GM18517 (cell line): ENCODE measurements at regions not wholly inside any gene's neighbourhood (a gene's known extent, or its start where the extent isn't known, plus 50 kb on each side); places are given as distances from the start of the nearest gene placed in this dataset.
"Not testable (repeated sequence)": the region's sequence is repeated elsewhere in the genome, so short reads cannot be mapped to it uniquely, and the experiment has no call there.

Experiments
- ATAC-seq: cut with Tn5 transposase; IDR thresholded peaks from one replicate; pipeline ENCODE4 v1.9.1; 2021; ENCODE audit warnings: mild to moderate bottlenecking, moderate library complexity; ENCODE audit not compliant: unreplicated experiment

GRCh38 chr1:219438386-219438785, 174.5 kb downstream of the ZC3H11B start:
- no peak for ATAC-seq

- no peak for ATAC-seq
These were observed 178.0 kb downstream of the ZC3H11B start for GRCh38 chr1:219434923-219435297.

DNA sequence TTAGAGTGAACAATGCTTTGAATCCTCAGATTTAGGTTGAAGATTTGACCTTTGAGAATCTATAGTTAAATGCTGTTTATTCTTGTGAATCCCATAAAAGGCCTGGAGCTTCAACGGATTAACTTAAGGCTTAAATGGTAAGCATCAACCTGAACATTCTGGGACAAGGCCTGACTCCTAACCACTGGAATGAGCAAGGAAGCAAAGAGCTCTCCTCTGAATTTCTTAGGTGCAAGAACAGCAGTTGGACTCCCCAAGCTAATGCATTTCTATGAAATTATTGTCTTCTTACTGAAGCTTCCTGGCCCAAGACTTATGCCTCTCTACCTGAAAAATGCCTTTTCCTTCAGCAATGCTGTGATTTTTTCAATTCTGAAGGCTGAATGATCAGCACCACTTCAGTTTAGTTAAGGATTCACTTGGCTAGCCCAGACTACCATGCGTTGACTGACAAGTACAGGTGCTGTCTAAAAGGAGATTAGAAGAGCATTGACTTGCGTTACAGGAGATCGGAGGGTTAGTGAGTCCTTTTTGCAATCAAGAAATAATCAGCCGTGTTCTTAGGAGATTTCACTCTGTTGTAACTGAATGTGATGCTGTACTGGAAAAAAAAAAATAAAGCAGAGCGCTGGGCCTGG, 178.5 kb downstream of the ZC3H11B start:
- no peak for ATAC-seq

- ATAC-seq = no peak
These were observed 179.3 kb downstream of the ZC3H11B start for GRCh38 chr1:219433496-219434131.

GRCh38 chr1:219433001-219433400, 179.9 kb downstream of the ZC3H11B start:
- ATAC-seq = no peak

DNA sequence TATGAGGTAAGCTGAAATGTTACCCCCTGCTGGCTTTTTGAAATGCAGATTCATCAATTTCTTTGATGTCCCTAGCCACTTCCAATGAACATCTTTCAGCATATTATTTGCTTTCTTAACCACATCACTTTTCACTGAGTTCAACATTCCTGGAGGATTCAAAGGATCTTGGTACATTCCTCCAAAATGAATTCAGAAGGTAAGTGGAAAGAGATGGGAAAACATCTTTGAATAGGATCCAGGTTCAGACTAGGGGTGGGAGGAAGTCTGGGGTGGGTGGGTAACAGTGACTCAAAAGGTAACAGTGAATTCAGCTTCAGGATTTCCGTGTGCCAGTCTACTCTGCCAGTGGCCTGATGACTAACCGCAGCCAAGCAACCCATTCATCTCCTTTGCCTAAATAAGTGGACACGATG, 180.7 kb downstream of the ZC3H11B start:
- no peak for ATAC-seq

DNA sequence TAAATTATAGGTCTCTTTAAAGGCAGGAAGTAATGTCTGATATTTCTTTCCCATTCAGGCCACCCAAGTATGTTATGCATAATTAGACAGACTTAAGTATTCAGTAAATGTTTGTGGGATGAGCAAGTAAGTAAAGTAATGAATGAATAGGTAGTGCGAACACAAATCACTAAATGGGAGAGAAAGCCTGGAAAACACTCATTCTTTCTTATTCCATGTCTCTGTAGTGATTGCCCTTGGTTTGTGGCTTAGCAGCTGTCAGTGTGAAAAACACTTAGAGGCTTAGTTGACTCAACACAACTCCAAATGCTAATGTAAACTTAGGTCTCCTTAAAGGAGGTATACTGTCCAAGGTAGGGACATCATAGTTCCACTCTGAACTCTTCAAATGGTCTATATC, 182.5 kb downstream of the ZC3H11B start:
- ATAC-seq = no peak

DNA sequence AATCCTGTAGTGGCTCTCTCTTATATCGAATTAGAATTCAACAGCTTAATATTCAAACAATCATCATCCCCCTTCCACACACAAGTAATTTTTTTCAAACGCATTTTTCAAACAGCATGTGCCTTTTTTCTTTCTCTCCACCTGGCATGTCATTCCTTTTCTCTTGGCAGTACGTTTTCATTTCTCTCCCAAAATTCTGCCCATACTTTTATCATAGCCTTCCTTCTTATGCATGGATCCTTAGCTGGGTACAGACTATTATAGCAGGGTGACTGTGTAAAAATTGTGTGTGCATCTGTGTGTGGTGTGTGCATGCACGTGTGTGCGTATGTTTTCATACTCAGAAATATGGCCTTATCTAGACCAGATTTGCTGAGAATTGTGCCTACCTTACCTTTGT, 184.3 kb downstream of the ZC3H11B start:
- ATAC-seq = no peak

- ATAC-seq = no peak
These were observed 184.9 kb downstream of the ZC3H11B start for GRCh38 chr1:219427989-219428388.

GRCh38 chr1:219427403-219427802, 185.5 kb downstream of the ZC3H11B start:
- ATAC-seq = no peak

DNA sequence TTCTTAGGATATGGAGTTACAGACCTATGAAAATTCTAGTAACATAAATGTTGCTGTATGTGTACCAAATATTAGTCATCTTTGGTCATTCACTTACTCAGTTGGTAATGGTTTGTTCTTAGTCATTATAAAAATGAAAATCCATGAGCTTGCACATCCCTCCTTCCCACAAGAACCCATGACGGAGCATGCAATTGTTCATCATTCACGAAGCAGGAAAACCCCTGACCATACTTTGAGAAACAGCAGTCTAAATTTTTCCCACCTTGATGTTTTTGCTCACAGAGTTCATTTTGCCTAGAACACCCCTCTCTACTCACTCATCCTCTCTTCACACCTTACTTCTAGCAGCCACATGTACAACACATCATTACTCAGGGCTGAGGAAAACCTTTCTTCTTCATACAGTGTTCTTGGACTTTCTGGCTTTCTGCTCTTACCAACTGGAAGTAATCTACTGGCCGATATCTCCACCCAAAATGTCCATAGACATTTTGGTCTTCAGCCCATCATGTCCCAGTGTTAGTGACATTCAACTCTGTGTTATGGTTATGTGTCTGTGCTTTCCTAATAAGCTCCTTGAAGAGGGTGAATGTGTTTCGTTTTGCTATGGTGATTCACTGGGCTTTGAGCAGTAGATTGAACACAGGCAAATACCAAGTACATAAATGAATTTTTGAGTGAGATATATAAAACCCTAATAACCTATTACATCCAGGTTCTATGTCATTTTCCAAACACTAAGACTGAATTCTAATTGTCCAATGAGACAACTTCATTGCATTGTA, 189.9 kb downstream of the ZC3H11B start:
- no peak for ATAC-seq

GRCh38 chr1:219420913-219421312, 192.0 kb downstream of the ZC3H11B start:
- no peak for ATAC-seq

DNA sequence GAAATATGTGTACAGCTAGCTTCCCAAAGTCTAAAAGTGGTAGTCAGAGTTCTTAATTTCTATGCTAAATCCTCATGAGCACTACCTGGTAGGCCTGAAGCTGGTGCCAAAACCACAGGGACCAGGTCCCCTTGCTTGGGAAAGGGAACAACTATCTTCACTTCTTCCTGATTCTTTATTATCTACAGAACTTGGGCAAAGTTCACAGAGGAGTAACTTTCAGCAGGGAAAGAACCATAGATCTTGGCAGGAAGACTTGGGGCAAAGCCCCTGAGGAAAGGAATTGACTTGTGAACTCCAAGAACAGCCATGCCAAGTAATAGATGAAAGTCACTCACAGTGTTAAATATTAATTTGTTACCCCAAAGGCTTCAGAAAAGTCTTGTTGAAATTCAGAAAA, 193.0 kb downstream of the ZC3H11B start:
- ATAC-seq = no peak

DNA sequence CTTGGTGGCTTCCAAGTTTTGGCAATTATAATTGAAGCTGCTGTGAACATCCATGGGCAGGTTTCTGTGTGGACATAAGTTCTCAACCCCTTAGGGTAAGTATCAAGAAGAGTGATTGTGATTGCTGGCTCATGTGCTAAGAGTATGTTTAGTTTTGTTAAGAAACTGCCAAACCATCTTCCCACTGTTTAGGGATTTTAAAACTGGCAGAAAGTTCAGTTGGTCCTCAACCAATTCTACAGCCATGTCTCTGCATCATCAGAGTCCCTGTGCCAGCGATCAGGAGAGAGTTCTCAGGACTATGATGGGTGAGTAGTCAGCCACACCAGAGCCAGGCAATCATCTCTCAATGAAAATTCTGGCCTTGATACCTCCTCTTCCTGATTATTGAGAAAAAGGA, 193.8 kb downstream of the ZC3H11B start:
- ATAC-seq = no peak

GRCh38 chr1:219417610-219418009, 195.3 kb downstream of the ZC3H11B start:
- ATAC-seq = no peak

GRCh38 chr1:219416598-219417238, 196.2 kb downstream of the ZC3H11B start:
- ATAC-seq = peak; percentile 96

- ATAC-seq = no peak
These were observed 197.0 kb downstream of the ZC3H11B start for GRCh38 chr1:219415915-219416314.

- ATAC-seq = no peak
These were observed 197.5 kb downstream of the ZC3H11B start for GRCh38 chr1:219415433-219415832.

DNA sequence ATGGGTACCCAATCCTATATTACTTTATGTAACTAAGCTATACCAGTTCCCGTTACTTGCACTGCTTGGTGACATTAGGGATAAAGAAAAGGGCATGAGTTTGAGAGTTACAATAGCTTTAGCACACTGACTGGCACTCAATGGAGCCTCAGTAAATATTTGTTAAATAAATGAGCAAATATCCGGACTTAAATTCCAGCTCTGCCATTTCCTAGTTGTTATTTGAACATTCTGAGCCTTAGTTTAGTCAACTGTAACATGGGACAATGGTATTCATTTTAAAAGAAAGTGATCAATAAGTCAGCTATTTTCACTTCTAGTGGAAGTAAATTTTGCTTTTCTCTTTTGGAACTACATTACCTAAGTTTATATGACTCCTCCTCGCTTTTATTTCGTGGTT, 198.7 kb downstream of the ZC3H11B start:
- no peak for ATAC-seq

DNA sequence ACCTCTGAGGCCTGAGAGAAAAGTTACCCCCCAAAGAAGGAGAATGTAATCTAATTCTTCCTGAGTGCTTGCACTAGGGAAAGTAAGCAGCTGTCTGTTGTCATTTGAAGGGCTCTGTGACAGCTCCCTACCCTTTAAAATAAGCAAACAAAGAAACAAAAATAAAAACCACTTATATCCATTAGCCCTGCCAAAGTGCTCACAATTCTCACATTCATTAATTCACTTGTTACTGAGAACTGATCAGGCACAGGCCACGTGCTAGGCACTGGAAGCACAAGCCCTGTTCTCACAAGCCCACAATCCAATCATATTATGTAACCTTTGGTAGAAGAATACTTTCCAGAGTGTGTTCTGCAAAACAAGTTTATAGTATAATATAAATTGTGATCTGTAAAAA, 199.4 kb downstream of the ZC3H11B start:
- no peak for ATAC-seq

- ATAC-seq = no peak
These were observed 200.1 kb downstream of the ZC3H11B start for GRCh38 chr1:219412772-219413171.

- not testable (repeated sequence) for ATAC-seq
These were observed 202.2 kb downstream of the ZC3H11B start for GRCh38 chr1:219410721-219411120.
